ENCODE measurements at regions not wholly inside any gene's neighbourhood (a gene's known extent, or its start where the extent isn't known, plus 50 kb on each side); places are given as distances from the start of the nearest gene placed in this dataset.
A peak's percentile ranks its signal among the peaks of the same experiment; 100 is the strongest.
"Not testable (repeated sequence)": the region's sequence is repeated elsewhere in the genome, so short reads cannot be mapped to it uniquely, and the experiment has no call there.

DNA sequence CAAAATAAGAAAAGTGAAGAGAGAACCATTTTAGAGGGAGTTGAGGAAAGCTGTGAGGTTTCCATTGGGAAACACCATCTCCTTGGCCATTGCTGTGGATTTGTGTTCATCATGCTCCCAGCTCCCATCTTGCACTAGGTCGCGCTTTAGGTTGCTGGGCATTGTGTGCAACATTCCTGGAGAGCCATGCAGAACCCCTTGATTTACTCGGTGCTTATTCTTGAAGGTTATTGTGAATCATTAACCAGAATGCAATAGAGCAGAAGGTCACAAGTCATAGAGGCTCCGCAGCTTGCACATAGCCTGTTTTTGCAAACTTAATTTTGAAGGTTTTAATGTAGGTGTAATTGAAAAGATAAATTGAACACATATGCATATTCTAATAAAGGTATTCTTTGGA lies 239.2 kb upstream of the IL12A start:
- Histone ChIP-seq H3K27me3 (ENCODE audit: control insufficient read depth, insufficient read depth, low read length) (no peaks in the 10 kb centered on the region), H3K4me2 (ENCODE audit: low read length) (no peak overlapping the region), H3K4me3 (ENCODE audit: low read length) (no peak overlapping the region), H3K9me3 (replicated peaks; ENCODE audit: low read length) (no peaks in the 10 kb centered on the region), H3K4me1 (ENCODE audit: control insufficient read depth, insufficient read depth, low read length) (peaks cover 17% of the 10 kb centered on the region), H3K36me3 (ENCODE audit: insufficient read depth, low read length) (no peaks in the 10 kb centered on the region), H3K9ac (ENCODE audit: low read depth, low read length) (no peak overlapping the region)

GRCh38 chr3:159751146-159751545 lies 237.5 kb upstream of the IL12A start:
- Histone ChIP-seq H3K4me3 (ENCODE audit: low read length) (no peak overlapping the region), H3K27me3 (ENCODE audit: control insufficient read depth, insufficient read depth, low read length) (no peaks in the 10 kb centered on the region), H3K36me3 (ENCODE audit: insufficient read depth, low read length) (no peaks in the 10 kb centered on the region), H3K4me2 (ENCODE audit: low read length) (peak overlapping the region; percentile 17), H3K9ac (ENCODE audit: low read depth, low read length) (no peak overlapping the region), H3K9me3 (replicated peaks; ENCODE audit: low read length) (no peaks in the 10 kb centered on the region), H3K4me1 (ENCODE audit: control insufficient read depth, insufficient read depth, low read length) (peaks cover 17% of the 10 kb centered on the region)

GRCh38 chr3:159751752-159752151 lies 236.9 kb upstream of the IL12A start:
- H3K27me3 ChIP-seq (ENCODE audit: control insufficient read depth, insufficient read depth, low read length) = no peaks in the 10 kb centered on the region

GRCh38 chr3:159756279-159757207 lies 232.1 kb upstream of the IL12A start:
- H3K36me3 ChIP-seq (ENCODE audit: insufficient read depth, low read length); H3K9ac ChIP-seq (ENCODE audit: low read depth, low read length); H3K27me3 ChIP-seq (ENCODE audit: control insufficient read depth, insufficient read depth, low read length); H3K9me3 ChIP-seq (replicated peaks; ENCODE audit: low read length); H3K4me3 ChIP-seq (ENCODE audit: low read length); H3K4me2 ChIP-seq (ENCODE audit: low read length): not testable (repeated sequence)
- peaks cover 17% of the 10 kb centered on the region for H3K4me1 ChIP-seq (ENCODE audit: control insufficient read depth, insufficient read depth, low read length)

More at GRCh38 chr3:159751752-159752151, 236.9 kb upstream of the IL12A start:
- peaks cover 17% of the 10 kb centered on the region for H3K4me1 ChIP-seq (ENCODE audit: control insufficient read depth, insufficient read depth, low read length)
- no peak overlapping the region for H3K4me3 ChIP-seq (ENCODE audit: low read length)
- no peaks in the 10 kb centered on the region for H3K9me3 ChIP-seq (replicated peaks; ENCODE audit: low read length)
- H3K9ac ChIP-seq (ENCODE audit: low read depth, low read length) = no peak overlapping the region
- H3K36me3 ChIP-seq (ENCODE audit: insufficient read depth, low read length) = no peaks in the 10 kb centered on the region
- no peak overlapping the region for H3K4me2 ChIP-seq (ENCODE audit: low read length)

DNA sequence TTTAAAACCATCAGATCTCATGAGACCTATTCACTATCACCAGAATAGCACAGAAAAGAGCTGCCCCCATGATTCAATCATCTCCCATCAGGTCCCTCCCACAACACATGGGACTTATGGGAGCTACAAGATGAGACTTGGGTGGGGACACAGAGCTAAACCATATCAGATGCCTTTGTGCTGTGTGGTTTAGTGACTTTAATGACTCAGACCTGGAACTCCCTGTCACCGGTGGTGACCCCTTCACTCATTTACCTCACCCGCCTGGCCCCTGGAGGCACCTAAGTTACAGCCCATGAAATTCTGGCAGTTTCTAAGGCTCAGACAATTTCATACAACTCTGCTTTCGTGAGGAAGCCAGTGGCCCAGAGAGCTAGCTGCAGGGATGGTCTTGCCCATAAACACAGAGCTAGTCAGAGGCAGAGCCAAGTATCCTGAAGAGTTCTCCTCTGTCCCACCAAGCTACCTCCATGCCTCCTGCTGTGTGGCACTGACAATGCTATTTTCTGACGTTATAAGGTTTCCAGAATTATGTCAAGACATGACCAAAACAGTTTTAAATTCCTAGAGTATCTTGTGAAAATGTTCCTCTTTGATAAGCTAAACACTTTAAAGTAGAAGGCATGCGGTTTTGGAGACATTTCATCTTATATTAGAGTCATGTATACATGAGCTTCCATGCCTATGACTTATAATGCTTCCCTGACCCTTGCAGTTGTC lies 231.1 kb upstream of the IL12A start:
- Histone ChIP-seq H3K36me3 (ENCODE audit: insufficient read depth, low read length) (no peaks in the 10 kb centered on the region), H3K4me1 (ENCODE audit: control insufficient read depth, insufficient read depth, low read length) (peaks cover 25% of the 10 kb centered on the region), H3K4me2 (ENCODE audit: low read length) (no peak overlapping the region), H3K9ac (ENCODE audit: low read depth, low read length) (no peak overlapping the region), H3K27me3 (ENCODE audit: control insufficient read depth, insufficient read depth, low read length) (no peaks in the 10 kb centered on the region), H3K9me3 (replicated peaks; ENCODE audit: low read length) (no peaks in the 10 kb centered on the region), H3K4me3 (ENCODE audit: low read length) (no peak overlapping the region)

DNA sequence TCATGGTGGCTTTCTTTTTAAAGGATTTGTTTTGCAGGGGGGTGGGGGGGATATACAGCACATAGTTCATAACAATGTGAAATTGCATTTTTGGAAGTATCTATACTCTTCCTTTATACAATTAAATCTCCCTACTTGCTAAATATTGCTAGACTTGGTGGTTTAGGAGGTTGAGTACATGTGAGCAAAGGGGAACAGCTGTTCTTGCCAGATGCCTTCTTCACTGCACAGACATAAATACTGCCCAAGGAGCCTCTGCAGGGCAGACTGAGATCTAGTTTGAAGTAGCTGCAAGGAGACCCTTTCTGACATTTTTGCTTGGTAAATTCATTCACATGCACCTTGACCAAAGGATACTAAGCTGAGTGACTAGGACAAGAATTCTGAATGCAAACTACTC lies 228.6 kb upstream of the IL12A start:
- Histone ChIP-seq H3K4me1 (ENCODE audit: control insufficient read depth, insufficient read depth, low read length) (peaks cover 32% of the 10 kb centered on the region), H3K4me2 (ENCODE audit: low read length) (no peak overlapping the region), H3K4me3 (ENCODE audit: low read length) (no peak overlapping the region), H3K9ac (ENCODE audit: low read depth, low read length) (no peak overlapping the region), H3K36me3 (ENCODE audit: insufficient read depth, low read length) (no peaks in the 10 kb centered on the region), H3K9me3 (replicated peaks; ENCODE audit: low read length) (no peaks in the 10 kb centered on the region), H3K27me3 (ENCODE audit: control insufficient read depth, insufficient read depth, low read length) (no peaks in the 10 kb centered on the region)

GRCh38 chr3:159761369-159761768 lies 227.3 kb upstream of the IL12A start:
- Histone ChIP-seq H3K36me3 (ENCODE audit: insufficient read depth, low read length) (no peaks in the 10 kb centered on the region), H3K4me3 (ENCODE audit: low read length) (peak overlapping the region; percentile 85), H3K9me3 (replicated peaks; ENCODE audit: low read length) (no peaks in the 10 kb centered on the region), H3K27me3 (ENCODE audit: control insufficient read depth, insufficient read depth, low read length) (no peaks in the 10 kb centered on the region), H3K9ac (ENCODE audit: low read depth, low read length) (no peak overlapping the region), H3K4me2 (ENCODE audit: low read length) (peak overlapping the region; percentile 99), H3K4me1 (ENCODE audit: control insufficient read depth, insufficient read depth, low read length) (peaks cover 37% of the 10 kb centered on the region)

- Histone ChIP-seq H3K9ac (ENCODE audit: low read depth, low read length) (peak overlapping the region; percentile 94), H3K4me1 (ENCODE audit: control insufficient read depth, insufficient read depth, low read length) (peaks cover 44% of the 10 kb centered on the region), H3K9me3 (replicated peaks; ENCODE audit: low read length) (no peaks in the 10 kb centered on the region), H3K36me3 (ENCODE audit: insufficient read depth, low read length) (no peaks in the 10 kb centered on the region), H3K27me3 (ENCODE audit: control insufficient read depth, insufficient read depth, low read length) (no peaks in the 10 kb centered on the region), H3K4me2 (ENCODE audit: low read length) (peak overlapping the region; percentile 99), H3K4me3 (ENCODE audit: low read length) (peak overlapping the region; percentile 85)
These were observed 226.6 kb upstream of the IL12A start for GRCh38 chr3:159761848-159762635.

DNA sequence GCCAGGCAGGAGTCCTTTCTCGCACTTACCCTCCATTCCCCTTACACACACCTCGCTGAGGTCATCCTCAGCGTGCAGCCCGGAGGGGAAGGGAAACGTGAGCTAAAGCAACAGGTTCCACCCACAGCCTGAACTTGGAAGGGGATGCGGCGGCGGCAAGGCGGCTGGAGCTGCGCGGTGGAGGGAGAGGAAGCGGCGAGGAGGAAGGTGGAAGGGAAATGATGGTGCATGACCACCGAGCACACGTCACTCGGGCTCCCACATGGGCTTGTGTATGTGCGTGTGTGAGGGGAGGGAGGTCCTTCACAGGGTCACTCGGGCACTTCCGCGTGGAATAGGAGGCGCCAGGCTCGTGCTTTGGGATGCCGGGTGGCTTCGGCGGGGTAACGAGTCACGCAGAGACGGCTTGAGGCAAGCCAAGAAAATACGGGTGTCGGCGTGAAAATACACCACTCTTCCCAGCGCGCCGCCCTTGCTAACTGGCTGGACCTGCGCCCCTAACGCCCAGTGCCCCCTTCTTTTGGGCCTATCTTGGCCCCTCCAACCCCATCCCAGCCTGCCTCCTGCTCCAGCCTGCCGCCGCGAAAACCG lies 225.5 kb upstream of the IL12A start:
- H3K27me3 ChIP-seq (ENCODE audit: control insufficient read depth, insufficient read depth, low read length) = no peaks in the 10 kb centered on the region
- no peaks in the 10 kb centered on the region for H3K36me3 ChIP-seq (ENCODE audit: insufficient read depth, low read length)
- peak overlapping the region; percentile 99 for H3K4me2 ChIP-seq (ENCODE audit: low read length)
- peak overlapping the region; percentile 94 for H3K9ac ChIP-seq (ENCODE audit: low read depth, low read length)
- no peaks in the 10 kb centered on the region for H3K9me3 ChIP-seq (replicated peaks; ENCODE audit: low read length)
- peaks cover 51% of the 10 kb centered on the region for H3K4me1 ChIP-seq (ENCODE audit: control insufficient read depth, insufficient read depth, low read length)
- H3K4me3 ChIP-seq (ENCODE audit: low read length) = peak overlapping the region; percentile 85

DNA sequence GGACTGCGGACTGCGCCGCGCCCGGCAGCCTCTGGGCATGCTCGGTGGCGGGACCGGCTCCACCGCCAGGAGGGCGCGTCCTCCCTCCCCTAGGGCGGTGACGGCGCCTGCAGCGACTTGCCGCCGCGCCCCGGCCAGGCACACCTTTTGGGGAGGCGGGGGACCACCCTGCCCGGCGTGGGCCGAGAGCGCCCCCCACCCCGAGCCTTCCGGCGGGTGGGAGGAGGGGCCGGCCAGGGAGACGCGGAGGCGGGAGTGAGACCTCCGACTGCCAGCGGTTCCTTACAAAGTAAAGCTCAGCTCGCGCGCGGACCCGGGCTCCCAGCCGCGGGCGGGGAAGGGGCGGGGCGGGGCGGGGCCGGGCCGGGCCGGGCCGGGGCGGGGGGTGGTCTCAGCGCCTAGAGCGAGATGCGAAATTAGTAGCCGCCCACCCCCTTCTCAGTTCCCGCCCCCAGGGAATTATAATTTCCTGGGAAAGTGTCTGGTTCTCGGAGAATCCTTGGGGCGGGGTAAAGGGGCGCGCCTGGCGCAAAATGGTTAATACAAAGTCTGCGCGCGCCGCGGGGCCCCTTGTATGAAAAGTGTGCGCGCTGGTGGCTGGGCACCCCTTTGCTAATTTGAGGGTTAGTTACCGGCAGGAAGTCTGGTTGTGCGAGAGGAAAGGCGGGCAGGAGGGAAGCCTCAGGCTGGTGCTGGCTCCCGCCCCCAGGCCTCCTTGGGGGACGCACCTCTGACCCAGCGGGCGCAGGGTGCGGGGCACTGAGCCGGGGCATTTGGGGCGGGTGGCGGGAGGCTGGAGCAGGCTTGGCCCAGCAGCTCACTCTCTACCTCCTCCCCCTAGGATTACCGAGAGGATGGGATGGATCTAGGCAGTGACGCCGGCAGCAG lies 224.8 kb upstream of the IL12A start:
- H3K9ac ChIP-seq (ENCODE audit: low read depth, low read length) = peak overlapping the region; percentile 94
- H3K4me1 ChIP-seq (ENCODE audit: control insufficient read depth, insufficient read depth, low read length) = peaks cover 51% of the 10 kb centered on the region
- H3K36me3 ChIP-seq (ENCODE audit: insufficient read depth, low read length) = no peaks in the 10 kb centered on the region
- H3K4me3 ChIP-seq (ENCODE audit: low read length) = peak overlapping the region; percentile 88
- H3K27me3 ChIP-seq (ENCODE audit: control insufficient read depth, insufficient read depth, low read length) = no peaks in the 10 kb centered on the region
- H3K9me3 ChIP-seq (replicated peaks; ENCODE audit: low read length) = no peaks in the 10 kb centered on the region
- H3K4me2 ChIP-seq (ENCODE audit: low read length) = peak overlapping the region; percentile 99
